HAP-1 (cell line): ENCODE measurements at regions not wholly inside any gene's neighbourhood (a gene's known extent, or its start where the extent isn't known, plus 50 kb on each side); places are given as distances from the start of the nearest gene placed in this dataset.
"Not testable (repeated sequence)": the region's sequence is repeated elsewhere in the genome, so short reads cannot be mapped to it uniquely, and the experiment has no call there.

ENCODE experiments used
- DNase-seq, 2 experiments: peaks; one replicate each; pipeline ENCODE4 v3.0.0-alpha.2; 2016 to 2020; ENCODE audit warnings: low spot score in 2 of 2
- H3K27me3 ChIP-seq: fragments of 250-450 bp; sonication (Bioruptor Pico); 2 replicates; pipeline ENCODE4 v1.5.1; 2020; ENCODE audit warnings: low read depth, mild to moderate bottlenecking, moderate library complexity
- H3K36me3 ChIP-seq: fragments of 250-450 bp; sonication (Bioruptor Pico); replicated peaks from 2 replicates; pipeline ENCODE4 v1.5.1; 2020; ENCODE audit warnings: mild to moderate bottlenecking
- H3K4me1 ChIP-seq: fragments of 250-450 bp; sonication (Bioruptor Pico); 2 replicates; pipeline ENCODE4 v1.5.1; 2020; ENCODE audit warnings: mild to moderate bottlenecking
- H3K4me3 ChIP-seq: fragments of 250-450 bp; sonication (Bioruptor Pico); 2 replicates; pipeline ENCODE4 v1.5.1; 2020; ENCODE audit warnings: mild to moderate bottlenecking, moderate library complexity
- H3K9me3 ChIP-seq: fragments of 250-450 bp; sonication (Bioruptor Pico); 2 replicates; pipeline ENCODE4 v1.5.1; 2020; ENCODE audit warnings: mild to moderate bottlenecking, moderate library complexity
- in situ Hi-C: fragments of 300-500 bp; cut with MboI; formaldehyde crosslinking; loops from 3 replicates; pipeline ENCODE4 v1.14.3; 2020; ENCODE audit warnings: low sequenced_read_pairs, inconsistent platforms, mixed read lengths

DNA sequence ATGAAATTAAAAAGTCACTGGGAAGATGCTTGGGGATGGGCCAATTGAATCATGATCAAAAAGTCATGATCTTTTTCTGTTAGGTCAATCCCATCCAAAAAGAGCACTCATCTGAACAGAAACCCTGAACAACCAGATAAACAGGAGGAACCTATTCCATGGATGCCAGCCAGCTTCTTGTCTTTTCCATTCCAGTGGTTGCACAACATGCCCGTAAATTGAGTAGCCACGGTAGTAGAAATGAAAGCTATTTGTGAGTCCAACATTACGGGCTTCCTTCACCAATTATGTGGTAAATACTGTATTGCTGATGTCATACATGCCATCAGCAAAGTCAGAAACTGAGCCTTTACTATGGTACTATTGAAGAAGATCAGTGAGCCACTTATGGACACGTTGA, 982.4 kb upstream of the HS3ST1 start:
- H3K4me1 ChIP-seq: no peaks in the 10 kb centered on the region
- in situ Hi-C loops: no loop called here

DNA sequence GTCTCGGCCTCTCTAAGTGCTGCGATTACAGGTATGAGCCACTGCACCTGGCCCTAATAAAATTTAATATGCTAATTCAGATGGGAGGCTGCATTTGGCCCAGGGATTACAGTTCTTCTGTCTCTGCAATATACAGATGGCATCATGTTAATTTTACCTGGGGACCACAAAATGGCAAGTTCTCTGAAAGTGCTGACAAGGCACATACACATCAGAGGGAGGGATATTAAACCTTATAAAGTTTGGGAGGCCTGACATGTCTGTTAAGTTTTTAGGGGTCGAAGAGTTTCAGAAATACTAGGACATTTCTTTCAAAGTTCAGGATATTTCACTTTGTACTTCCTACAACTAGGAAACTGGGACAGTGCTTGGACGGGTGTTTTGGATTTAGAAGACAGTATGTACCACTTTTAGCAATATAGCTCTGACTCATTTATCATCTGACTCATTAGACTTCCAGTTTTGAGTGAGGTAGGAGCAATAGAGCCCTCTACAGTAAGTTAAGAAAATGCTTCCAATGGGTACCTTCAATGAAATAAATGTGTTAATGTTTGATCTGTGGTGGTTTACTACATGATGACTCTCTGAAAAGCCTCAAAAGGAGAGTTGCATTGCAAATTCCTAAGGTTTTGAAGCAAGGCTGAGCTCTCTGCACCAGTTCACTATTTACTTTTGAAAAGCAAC, 981.0 kb upstream of the HS3ST1 start:
- no peaks in the 10 kb centered on the region for H3K9me3 ChIP-seq
- no peaks in the 10 kb centered on the region for H3K36me3 ChIP-seq
- in situ Hi-C loops: no loop called here
- no peaks in the 10 kb centered on the region for H3K4me1 ChIP-seq
- no peaks in the 10 kb centered on the region for H3K27me3 ChIP-seq
- H3K4me3 ChIP-seq: no peak overlapping the region
- no peak for DNase-seq

More for the DNA sequence above, 982.4 kb upstream of the HS3ST1 start:
- H3K36me3 ChIP-seq: no peaks in the 10 kb centered on the region
- no peaks in the 10 kb centered on the region for H3K27me3 ChIP-seq
- no peaks in the 10 kb centered on the region for H3K9me3 ChIP-seq
- H3K4me3 ChIP-seq: no peak overlapping the region
- DNase-seq: no peak

DNA sequence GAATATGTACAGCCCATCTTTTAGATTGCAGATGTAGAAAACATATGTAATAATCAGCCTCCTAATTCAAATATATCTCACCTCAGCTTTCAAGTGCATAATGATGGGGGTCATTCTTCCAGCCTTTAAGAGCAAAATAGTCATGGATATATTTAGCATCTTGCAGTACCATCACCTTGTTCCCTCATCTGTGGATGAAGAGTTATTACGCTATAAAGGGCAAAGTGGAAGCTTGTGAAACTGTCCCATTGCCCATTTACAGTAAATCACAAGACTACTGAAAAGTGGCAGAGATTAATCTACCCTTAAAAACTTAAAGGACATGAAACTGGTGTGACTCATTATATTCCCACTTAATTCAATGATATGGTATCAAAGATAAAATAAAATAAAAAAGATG, 979.7 kb upstream of the HS3ST1 start:
- Histone ChIP-seq H3K4me1 (no peaks in the 10 kb centered on the region), H3K36me3 (no peaks in the 10 kb centered on the region), H3K4me3 (no peak overlapping the region), H3K9me3 (no peaks in the 10 kb centered on the region), H3K27me3 (no peaks in the 10 kb centered on the region)
- no peak for DNase-seq
- in situ Hi-C loops: no loop called here

DNA sequence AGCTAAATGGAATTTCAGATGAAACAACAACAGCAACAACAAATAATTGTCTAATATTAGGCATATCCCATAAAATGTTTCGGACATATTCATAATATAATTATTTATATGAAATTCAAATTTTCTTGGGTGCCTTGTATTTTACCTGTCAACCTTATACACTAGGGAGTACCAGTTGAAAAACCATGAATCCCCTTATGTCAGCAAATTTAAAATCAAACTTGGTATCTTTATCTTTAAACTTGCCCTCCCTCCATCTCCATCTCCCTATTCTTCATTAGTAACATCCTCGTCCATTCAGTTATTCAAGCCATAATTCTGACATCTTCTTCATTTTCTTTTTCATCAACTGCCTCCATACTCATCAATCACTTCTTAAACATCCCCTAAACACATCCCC, 974.5 kb upstream of the HS3ST1 start:
- Histone ChIP-seq H3K27me3 (no peaks in the 10 kb centered on the region), H3K4me1 (no peaks in the 10 kb centered on the region), H3K9me3 (no peaks in the 10 kb centered on the region), H3K36me3 (no peaks in the 10 kb centered on the region), H3K4me3 (no peak overlapping the region)
- in situ Hi-C loops: no loop called here
- DNase-seq: no peak

DNA sequence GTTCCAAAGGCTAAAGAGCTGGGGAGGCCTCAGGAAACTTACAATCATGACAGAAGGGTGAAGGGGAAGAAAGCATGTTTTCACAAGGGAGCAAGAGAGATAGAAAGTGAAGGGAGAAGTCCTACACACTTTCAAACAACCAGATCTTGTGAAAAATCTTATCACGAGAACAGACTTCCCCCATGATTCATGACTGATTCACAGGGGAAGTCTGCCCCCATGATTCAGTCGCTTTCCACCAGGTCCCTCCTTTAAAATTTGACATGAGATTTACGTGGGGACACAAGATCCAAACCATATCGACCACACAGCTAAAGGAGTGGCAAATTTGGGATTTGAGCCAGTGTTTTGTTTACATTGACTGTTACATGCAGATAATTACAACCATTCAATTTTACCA, 971.1 kb upstream of the HS3ST1 start:
- H3K36me3 ChIP-seq: no peaks in the 10 kb centered on the region
- no peaks in the 10 kb centered on the region for H3K4me1 ChIP-seq
- no peak for DNase-seq
- in situ Hi-C loops: no loop called here
- H3K27me3 ChIP-seq: no peaks in the 10 kb centered on the region
- no peaks in the 10 kb centered on the region for H3K9me3 ChIP-seq
- no peak overlapping the region for H3K4me3 ChIP-seq

DNA sequence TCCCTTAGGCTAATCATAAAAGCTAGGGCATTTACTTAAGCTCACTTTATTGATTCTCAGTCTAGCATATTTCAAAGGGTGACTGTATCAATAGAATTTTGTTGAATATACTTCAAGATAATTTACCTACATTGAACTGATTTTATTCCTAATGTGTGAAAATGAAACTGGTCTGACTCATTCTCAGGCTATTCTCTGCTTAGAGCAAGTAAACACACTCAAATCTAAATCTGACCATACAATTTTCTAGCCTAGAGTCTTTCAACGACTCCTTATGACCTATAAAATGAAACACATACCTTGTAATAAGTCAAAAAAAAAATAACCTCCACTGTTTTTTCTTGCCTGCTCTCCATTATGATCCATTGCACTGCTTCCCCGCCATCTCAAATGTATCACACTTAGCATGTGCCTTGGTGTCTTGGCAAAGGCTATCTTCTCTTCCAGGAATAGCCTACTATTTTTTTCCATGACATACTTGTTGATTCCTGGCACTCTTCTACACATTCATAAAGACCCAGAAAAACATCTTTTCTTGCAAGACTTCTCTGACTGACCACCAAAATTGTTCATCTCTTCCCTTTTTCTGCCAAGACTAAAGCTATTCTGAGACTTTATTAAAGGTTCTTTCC, 965.1 kb upstream of the HS3ST1 start:
- H3K9me3 ChIP-seq: no peaks in the 10 kb centered on the region
- DNase-seq: no peak
- no peaks in the 10 kb centered on the region for H3K36me3 ChIP-seq
- H3K4me1 ChIP-seq: no peaks in the 10 kb centered on the region
- no peaks in the 10 kb centered on the region for H3K27me3 ChIP-seq
- no peak overlapping the region for H3K4me3 ChIP-seq
- in situ Hi-C loops: no loop called here

DNA sequence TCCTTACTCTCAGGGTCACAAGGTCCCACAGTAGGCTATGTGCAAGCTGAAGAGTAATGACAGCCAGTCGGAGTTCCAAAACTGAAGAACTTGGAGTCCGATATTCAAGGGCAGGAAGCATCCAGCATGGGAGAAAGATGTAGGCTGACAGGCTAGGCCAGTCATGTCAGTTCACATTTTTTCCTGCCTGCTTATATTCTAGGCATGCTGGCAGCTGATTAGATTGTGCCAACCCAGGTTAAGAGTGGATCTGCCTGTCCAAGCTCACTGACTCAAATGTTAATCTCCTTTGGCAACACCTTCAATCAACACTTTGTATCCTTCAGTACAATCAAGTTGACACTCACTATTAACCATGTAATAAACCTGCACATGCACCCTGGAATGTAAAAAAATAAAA, 960.9 kb upstream of the HS3ST1 start:
- H3K4me3 ChIP-seq: no peak overlapping the region
- in situ Hi-C loops: no loop called here
- no peaks in the 10 kb centered on the region for H3K4me1 ChIP-seq
- H3K36me3 ChIP-seq: no peaks in the 10 kb centered on the region
- H3K9me3 ChIP-seq: no peaks in the 10 kb centered on the region
- DNase-seq: no peak
- no peaks in the 10 kb centered on the region for H3K27me3 ChIP-seq

DNA sequence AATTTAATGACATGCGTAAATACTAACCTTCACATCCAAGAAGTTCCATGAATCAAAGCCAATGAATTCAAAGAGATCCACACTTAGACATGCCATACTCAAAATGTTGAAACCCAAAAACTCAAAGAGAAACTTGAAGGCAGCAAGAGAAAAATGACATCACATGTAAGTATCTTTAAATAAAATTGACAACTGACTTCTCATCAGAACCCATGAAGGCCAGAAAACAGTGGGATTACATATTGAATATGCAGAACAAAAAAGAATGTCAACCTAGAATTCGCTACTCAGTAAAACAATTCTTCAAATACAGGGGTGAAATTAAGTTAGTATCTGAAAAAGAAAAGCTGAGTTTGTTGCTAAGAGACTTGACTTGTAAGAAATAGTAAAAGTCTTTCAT, 953.9 kb upstream of the HS3ST1 start:
- no peaks in the 10 kb centered on the region for H3K9me3 ChIP-seq
- in situ Hi-C loops: no loop called here
- no peak overlapping the region for H3K4me3 ChIP-seq
- no peaks in the 10 kb centered on the region for H3K4me1 ChIP-seq
- no peaks in the 10 kb centered on the region for H3K27me3 ChIP-seq
- no peaks in the 10 kb centered on the region for H3K36me3 ChIP-seq
- no peak for DNase-seq

DNA sequence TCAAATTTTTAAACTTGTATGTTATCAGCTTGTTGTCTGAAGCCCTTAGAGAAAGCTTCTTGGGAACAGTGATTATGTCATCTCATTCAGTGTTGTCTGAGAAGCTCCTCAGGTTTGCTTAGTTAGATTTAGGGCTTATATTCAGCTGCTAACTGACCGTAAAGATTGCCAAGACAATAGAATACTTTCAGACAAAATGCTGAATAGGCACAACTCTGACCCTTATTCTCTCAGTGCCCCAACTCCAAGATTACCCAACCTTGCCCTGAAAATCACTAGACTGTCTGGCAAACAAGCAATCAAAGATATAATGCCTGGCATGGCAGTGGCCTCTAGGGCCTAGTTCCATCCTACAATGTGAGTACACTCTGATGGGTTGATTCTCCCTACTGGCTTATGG, 950.5 kb upstream of the HS3ST1 start:
- in situ Hi-C loops: no loop called here

DNA sequence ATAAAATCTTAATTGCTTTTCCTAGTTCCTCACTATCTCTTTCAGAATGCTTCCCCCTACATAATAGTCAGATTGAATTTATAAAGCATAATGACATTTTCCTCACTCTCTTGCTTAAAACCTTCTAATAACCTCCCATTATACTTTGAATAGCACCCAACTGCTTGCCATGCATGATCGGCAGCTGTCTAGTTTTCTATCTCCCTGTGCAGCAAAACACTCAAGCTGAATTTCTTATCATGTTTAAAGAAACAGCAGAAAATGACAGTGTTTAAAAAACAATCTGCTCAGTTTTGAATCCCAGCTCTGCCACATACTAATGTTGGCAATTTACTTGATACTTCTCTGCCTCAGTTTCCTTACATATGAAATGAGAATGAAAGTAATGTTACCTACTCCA, 947.1 kb upstream of the HS3ST1 start:
- DNase-seq: no peak
- no peaks in the 10 kb centered on the region for H3K27me3 ChIP-seq
- no peaks in the 10 kb centered on the region for H3K36me3 ChIP-seq
- H3K4me3 ChIP-seq: no peak overlapping the region
- H3K4me1 ChIP-seq: no peaks in the 10 kb centered on the region
- in situ Hi-C loops: no loop called here
- H3K9me3 ChIP-seq: no peaks in the 10 kb centered on the region; the same call in 1 of the 2 replicates

More for the DNA sequence above, 950.5 kb upstream of the HS3ST1 start:
- Histone ChIP-seq H3K36me3 (no peaks in the 10 kb centered on the region), H3K27me3 (no peaks in the 10 kb centered on the region), H3K9me3 (no peaks in the 10 kb centered on the region; the same call in 1 of the 2 replicates), H3K4me3 (no peak overlapping the region), H3K4me1 (no peaks in the 10 kb centered on the region)
- no peak for DNase-seq

DNA sequence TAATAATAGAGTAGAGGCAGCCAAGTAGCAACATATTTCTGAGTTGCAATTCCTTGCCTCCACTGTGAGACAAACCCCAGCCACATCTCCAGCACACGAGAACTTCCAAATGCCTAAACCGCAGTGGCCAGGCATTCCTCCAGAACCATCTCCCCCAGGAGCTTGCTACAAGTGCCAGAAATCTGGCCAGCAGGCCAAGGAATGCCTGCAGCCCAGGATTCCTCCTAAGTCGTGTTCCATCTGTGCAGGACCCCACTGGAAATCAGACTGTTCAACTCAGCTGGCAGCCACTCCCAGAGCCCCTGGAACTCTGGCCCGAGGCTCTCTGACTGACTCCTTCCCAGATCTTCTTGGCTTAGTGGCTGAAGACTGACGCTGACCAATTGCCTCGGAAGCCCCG, 937.2 kb upstream of the HS3ST1 start:
- H3K4me1 ChIP-seq, DNase-seq, H3K4me3 ChIP-seq, H3K27me3 ChIP-seq, H3K36me3 ChIP-seq, H3K9me3 ChIP-seq, in situ Hi-C loops: not testable (repeated sequence)

DNA sequence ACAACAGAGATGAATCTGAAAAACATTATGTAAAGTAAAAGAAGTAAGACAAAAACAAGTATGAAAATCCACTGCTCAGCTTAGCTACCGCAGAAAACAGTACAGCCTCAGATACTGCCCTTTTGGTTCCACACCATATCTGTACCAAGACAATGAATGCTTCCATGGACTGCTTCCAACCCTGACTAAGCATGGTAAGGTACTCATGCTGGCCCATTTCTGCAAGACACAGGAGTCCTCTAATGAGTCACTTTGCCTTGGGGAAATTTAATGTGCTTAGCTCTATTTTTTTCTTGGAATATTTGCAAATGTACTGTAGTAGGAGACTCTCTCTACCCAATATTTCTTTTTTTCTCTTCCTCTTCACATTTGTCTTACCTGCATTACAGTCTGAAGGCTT, 931.7 kb upstream of the HS3ST1 start:
- in situ Hi-C loops: no loop called here
- no peaks in the 10 kb centered on the region for H3K36me3 ChIP-seq
- H3K4me1 ChIP-seq: no peaks in the 10 kb centered on the region
- DNase-seq: no peak
- no peaks in the 10 kb centered on the region for H3K27me3 ChIP-seq
- H3K9me3 ChIP-seq: no peaks in the 10 kb centered on the region
- H3K4me3 ChIP-seq: no peak overlapping the region

DNA sequence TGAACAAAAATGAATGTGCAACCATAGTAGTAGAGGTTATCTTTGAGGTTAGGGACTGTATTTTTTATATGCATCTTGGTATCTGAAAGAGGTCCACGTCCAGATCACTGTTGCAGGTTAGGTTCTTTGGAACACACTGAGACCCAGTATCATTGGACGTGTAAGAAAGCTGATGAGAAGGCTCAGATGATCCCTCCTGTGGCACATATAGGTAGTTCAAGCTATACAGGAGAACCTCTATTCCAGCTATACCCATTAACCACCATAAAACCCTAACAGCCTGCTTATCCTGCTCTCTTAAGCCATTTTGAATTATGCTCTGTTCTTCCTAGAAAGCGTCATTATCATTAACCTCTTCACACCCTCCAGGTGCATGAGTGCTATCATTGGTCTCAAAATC, 930.7 kb upstream of the HS3ST1 start:
- in situ Hi-C loops: no loop called here
- no peak for DNase-seq

DNA sequence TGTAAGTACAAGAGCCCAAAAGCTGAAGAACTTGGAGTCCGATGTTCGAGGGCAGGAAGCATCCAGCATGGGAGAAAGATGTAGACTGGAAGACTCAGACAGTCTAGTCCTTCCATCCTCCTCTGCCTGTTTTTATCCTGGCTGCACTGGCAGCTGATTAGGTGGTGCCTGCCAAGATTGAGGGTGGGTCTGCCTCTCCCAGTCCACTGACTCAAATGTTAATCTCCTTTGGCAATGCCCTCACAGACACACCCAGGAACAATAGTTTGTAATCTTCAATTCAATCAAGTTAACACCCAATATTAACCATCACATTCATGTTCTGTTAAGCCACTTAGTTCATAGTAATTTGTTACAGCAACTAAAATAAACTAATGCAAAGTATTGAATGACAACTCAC, 904.4 kb upstream of the HS3ST1 start:
- H3K27me3 ChIP-seq, H3K36me3 ChIP-seq, H3K9me3 ChIP-seq, in situ Hi-C loops, H3K4me1 ChIP-seq, H3K4me3 ChIP-seq, DNase-seq: not testable (repeated sequence)

More for the DNA sequence above, 930.7 kb upstream of the HS3ST1 start:
- Histone ChIP-seq H3K36me3 (no peaks in the 10 kb centered on the region), H3K9me3 (no peaks in the 10 kb centered on the region), H3K4me3 (no peak overlapping the region), H3K27me3 (no peaks in the 10 kb centered on the region), H3K4me1 (no peaks in the 10 kb centered on the region)

DNA sequence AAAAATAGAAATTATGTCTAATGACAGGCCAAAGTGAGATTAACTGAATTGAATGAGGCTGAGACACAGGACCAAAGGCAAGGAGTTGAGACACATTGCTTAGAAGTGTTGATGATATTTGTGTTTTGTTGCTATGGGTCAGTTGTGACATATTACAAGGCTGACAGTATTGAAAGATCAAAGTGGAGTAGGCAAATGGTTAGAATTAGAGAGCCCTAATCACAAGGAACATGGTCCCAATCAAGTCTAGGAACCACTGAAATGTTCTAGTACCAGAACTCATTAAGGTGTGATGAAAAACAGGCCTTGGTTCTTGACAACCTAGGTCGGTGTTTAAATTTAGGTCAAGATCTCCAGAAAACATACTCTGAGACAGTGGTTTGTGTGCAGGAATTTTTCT, 896.3 kb upstream of the HS3ST1 start:
- DNase-seq: no peak
- no peaks in the 10 kb centered on the region for H3K4me1 ChIP-seq
- H3K9me3 ChIP-seq: no peaks in the 10 kb centered on the region
- H3K27me3 ChIP-seq: no peaks in the 10 kb centered on the region
- no peak overlapping the region for H3K4me3 ChIP-seq
- in situ Hi-C loops: no loop called here
- no peaks in the 10 kb centered on the region for H3K36me3 ChIP-seq
